Activated CD4-positive, alpha-beta memory T cell treated with anti-CD3 and anti-CD28 coated beads for 36 hours (primary cell): ENCODE measurements at regions not wholly inside any gene's neighbourhood (a gene's known extent, or its start where the extent isn't known, plus 50 kb on each side); places are given as distances from the start of the nearest gene placed in this dataset.
"Not testable (repeated sequence)": the region's sequence is repeated elsewhere in the genome, so short reads cannot be mapped to it uniquely, and the experiment has no call there.

Experiments
- CTCF ChIA-PET: fragments of 350-600 bp; sonication (Branson Sonifier 250); formaldehyde crosslinking; loops from one replicate; lab custom pipeline; 2021; ENCODE audit warnings: antibody characterized with exemption, inconsistent platforms; lab: Charles Lee
- POLR2A ChIA-PET: fragments of 350-600 bp; sonication (Branson Sonifier 250); formaldehyde crosslinking; loops from one replicate; lab custom pipeline; 2021; ENCODE audit warnings: antibody characterized with exemption; lab: Charles Lee
- DNase-seq: peaks from one replicate; pipeline ENCODE4 v3.0.0-alpha.2; 2020
- H3K27ac Mint-ChIP-seq: one replicate; pipeline ENCODE4 v1.8.0; 2021; ENCODE audit warnings: mixed read lengths
- H3K27me3 Mint-ChIP-seq: one replicate; pipeline ENCODE4 v1.8.0; 2021; ENCODE audit warnings: mixed read lengths
- H3K36me3 Mint-ChIP-seq: one replicate; pipeline ENCODE4 v1.8.0; 2021; ENCODE audit warnings: mixed read lengths
- H3K4me1 Mint-ChIP-seq: one replicate; pipeline ENCODE4 v1.8.0; 2021; ENCODE audit warnings: low read depth, mixed read lengths
- H3K4me3 Mint-ChIP-seq: one replicate; pipeline ENCODE4 v1.8.0; 2021; ENCODE audit warnings: mild to moderate bottlenecking, mixed read lengths
- H3K9me3 Mint-ChIP-seq: one replicate; pipeline ENCODE4 v1.8.0; 2021; ENCODE audit warnings: mixed read lengths
- intact Hi-C: fragments of 100-400 bp; cut with micrococcal nuclease; formaldehyde crosslinking; loops from one replicate; pipeline ENCODE4 v1.15.1; 2023

DNA sequence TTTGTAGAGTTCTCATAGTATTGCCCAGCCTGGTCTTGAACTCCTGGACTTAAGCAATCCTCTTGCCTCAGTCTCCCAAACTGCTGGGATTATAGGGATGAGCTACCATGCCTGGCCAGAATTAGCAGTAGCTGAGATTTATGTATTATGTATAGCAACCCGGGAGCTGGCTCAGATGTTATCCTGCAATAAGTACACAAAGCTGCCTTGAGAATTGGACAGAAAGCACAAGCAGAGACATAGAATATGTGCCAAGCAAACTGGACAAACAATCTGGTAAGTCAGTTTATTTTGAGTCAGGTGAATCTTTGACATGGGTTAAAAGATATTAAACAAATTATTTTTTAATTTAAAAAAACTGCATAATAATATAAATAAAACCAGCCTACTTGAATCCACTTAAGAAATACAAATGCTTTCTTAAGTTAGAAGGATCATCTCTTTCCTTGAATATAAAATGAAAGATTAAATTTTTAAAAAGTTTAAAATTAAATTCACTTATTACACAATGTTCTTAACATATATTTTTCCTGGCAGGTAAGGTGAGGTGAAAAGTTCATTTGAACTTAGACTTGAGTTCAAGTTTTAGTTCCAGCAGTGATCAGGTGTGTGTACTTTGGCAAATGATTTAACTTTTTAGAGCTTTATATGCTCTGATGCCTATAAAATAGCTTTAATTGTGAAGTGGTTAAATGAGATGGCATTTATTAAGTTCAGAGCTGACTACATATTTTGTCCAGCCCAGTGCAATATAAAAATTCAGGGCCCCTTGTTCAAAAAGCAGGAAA lies 87.8 kb upstream of the ACSL1 start:
- Mint-ChIP-seq H3K27me3 (peaks cover 18% of the 10 kb centered on the region), H3K27ac (no peak overlapping the region), H3K4me3 (no peak overlapping the region), H3K36me3 (peaks cover 5% of the 10 kb centered on the region), H3K9me3 (peaks cover 18% of the 10 kb centered on the region), H3K4me1 (no peaks in the 10 kb centered on the region)
- intact Hi-C loops = no loop called here
- ChIA-PET CTCF (interaction anchor here (0.9 kb wide), 1 partner anchor 168 kb away, joined by 3 read pairs; no protein-coding TSS in a partner anchor), POLR2A (no interaction called here)
- no peak for DNase-seq

DNA sequence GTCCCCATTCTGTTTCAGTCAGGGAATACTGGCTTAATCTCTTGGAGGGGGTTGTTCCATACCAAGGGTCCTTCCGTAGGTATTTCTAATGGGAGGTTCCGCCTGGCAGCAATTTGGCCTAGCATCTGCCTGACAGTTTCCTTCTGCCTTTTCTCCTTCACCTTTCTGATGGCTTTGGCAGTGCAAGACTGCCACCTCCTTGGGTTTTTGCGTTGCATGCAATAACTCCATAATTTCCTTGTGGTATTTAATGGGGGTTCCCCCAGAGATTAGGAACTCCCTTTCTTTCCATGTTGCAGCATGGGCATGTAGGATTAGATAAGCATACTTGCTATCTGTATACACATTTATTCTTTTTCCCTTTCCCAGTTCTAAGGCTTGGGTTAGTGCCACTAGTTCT lies 93.0 kb upstream of the ACSL1 start:
- H3K4me1 Mint-ChIP-seq, H3K36me3 Mint-ChIP-seq, H3K4me3 Mint-ChIP-seq, DNase-seq, H3K27ac Mint-ChIP-seq, CTCF ChIA-PET, intact Hi-C loops, H3K9me3 Mint-ChIP-seq, POLR2A ChIA-PET: not testable (repeated sequence)
- H3K27me3 Mint-ChIP-seq = peaks cover 16% of the 10 kb centered on the region

DNA sequence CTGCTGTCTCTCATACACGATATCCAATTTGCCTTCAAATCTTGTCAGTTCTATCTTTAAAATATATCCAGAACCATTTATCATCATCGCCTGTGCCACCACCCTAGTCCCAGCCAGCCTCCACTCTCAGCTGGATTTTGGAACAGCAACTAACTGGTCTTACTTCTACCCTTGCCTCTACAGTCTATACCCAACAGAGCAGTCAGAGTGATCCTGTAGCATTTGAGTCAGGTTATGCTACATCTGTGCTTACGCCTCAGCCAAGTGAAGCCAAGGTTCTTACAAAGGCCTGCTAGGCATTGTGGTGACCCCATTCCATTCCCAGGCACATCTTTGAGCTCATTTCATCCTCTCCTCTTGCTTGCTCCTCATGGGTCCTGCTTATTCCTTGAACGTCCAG lies 95.7 kb upstream of the ACSL1 start:
- ChIA-PET POLR2A (no interaction called here), CTCF (no interaction called here)
- no peaks in the 10 kb centered on the region for H3K9me3 Mint-ChIP-seq
- peaks cover 7% of the 10 kb centered on the region for H3K27me3 Mint-ChIP-seq
- DNase-seq = no peak
- H3K4me3 Mint-ChIP-seq = no peak overlapping the region
- H3K36me3 Mint-ChIP-seq = no peaks in the 10 kb centered on the region
- no peaks in the 10 kb centered on the region for H3K4me1 Mint-ChIP-seq
- intact Hi-C loops = no loop called here
- no peak overlapping the region for H3K27ac Mint-ChIP-seq

GRCh38 chr4:184922301-184922700 lies 96.0 kb upstream of the HELT start:
- Mint-ChIP-seq H3K27ac (no peak overlapping the region), H3K27me3 (peaks cover 1% of the 10 kb centered on the region), H3K4me3 (no peak overlapping the region), H3K9me3 (peaks cover 3% of the 10 kb centered on the region), H3K36me3 (no peaks in the 10 kb centered on the region), H3K4me1 (no peaks in the 10 kb centered on the region)
- no peak for DNase-seq
- CTCF ChIA-PET = interaction anchor here (0.5 kb wide), 1 partner anchor 11 kb away, joined by 4 read pairs; no protein-coding TSS in a partner anchor
- POLR2A ChIA-PET = no interaction called here
- intact Hi-C loops = no loop called here

DNA sequence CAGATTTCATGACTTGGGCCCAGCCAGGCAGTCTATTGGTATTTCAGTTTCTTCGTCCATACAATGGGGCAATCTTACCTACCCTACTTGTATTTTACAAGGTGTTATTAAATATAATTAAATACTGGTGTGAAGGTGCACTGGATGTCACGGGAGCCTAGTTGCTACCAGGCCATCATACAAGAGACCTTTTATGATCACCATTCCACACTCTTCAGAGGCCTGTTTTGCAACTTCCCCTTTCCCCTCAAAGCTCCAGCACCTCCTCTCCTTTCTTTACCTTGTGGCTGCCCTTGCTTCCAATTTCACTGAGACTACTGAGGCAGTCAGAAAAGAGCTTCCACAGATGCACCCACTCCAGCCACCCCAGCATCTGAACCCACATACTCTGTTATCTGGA lies 93.8 kb upstream of the HELT start:
- Mint-ChIP-seq H3K27me3 (peaks cover 1% of the 10 kb centered on the region), H3K27ac (no peak overlapping the region), H3K4me3 (no peak overlapping the region), H3K36me3 (no peaks in the 10 kb centered on the region), H3K4me1 (no peaks in the 10 kb centered on the region), H3K9me3 (peaks cover 13% of the 10 kb centered on the region)
- ChIA-PET CTCF (no interaction called here), POLR2A (no interaction called here)
- intact Hi-C loops = no loop called here
- DNase-seq = no peak

GRCh38 chr4:184929476-184929875 lies 88.8 kb upstream of the HELT start:
- Mint-ChIP-seq H3K4me3 (no peak overlapping the region), H3K36me3 (no peaks in the 10 kb centered on the region), H3K4me1 (no peaks in the 10 kb centered on the region), H3K9me3 (peaks cover 13% of the 10 kb centered on the region), H3K27me3 (no peaks in the 10 kb centered on the region), H3K27ac (no peak overlapping the region)
- ChIA-PET POLR2A (no interaction called here), CTCF (no interaction called here)
- no peak for DNase-seq
- intact Hi-C loops = no loop called here

DNA sequence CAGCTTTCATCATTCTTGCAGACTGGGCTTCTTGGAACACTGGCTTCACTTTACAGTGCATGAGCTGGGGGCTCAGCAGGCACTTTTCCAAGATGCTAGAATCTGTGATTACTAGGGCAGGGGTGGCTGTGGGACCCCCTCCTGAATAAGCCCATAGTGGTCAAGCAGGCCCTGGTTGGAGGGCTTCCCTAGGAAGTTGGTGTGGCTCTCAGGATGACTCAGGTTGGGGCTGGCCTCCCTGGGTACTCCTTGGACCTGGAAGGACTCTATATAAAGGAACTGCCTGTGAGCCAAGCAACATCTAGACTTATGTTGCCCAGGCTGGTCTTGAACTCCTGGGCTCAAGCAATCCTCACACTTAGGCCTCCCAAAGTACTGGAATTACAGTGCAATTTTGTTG lies 88.3 kb upstream of the HELT start:
- DNase-seq = no peak
- Mint-ChIP-seq H3K27me3 (no peaks in the 10 kb centered on the region), H3K9me3 (peaks cover 13% of the 10 kb centered on the region), H3K4me1 (no peaks in the 10 kb centered on the region), H3K27ac (no peak overlapping the region), H3K4me3 (no peak overlapping the region), H3K36me3 (no peaks in the 10 kb centered on the region)
- ChIA-PET POLR2A (no interaction called here), CTCF (no interaction called here)
- intact Hi-C loops = no loop called here

- Mint-ChIP-seq H3K27ac (no peak overlapping the region), H3K4me3 (no peak overlapping the region), H3K4me1 (no peaks in the 10 kb centered on the region), H3K9me3 (peaks cover 10% of the 10 kb centered on the region), H3K27me3 (peaks cover 5% of the 10 kb centered on the region), H3K36me3 (no peaks in the 10 kb centered on the region)
- POLR2A ChIA-PET = no interaction called here
- no peak for DNase-seq
- CTCF ChIA-PET = no interaction called here
- intact Hi-C loops = no loop called here
Measured at GRCh38 chr4:184932343-184932742, 85.9 kb upstream of the HELT start.

- H3K4me1 Mint-ChIP-seq = no peaks in the 10 kb centered on the region
- H3K4me3 Mint-ChIP-seq = no peak overlapping the region
- intact Hi-C loops = no loop called here
- POLR2A ChIA-PET = no interaction called here
- H3K27me3 Mint-ChIP-seq = peaks cover 5% of the 10 kb centered on the region
- CTCF ChIA-PET = interaction anchor here (0.7 kb wide), 1 partner anchor 11 kb away, joined by 4 read pairs; no protein-coding TSS in a partner anchor
- no peaks in the 10 kb centered on the region for H3K36me3 Mint-ChIP-seq
- H3K27ac Mint-ChIP-seq = no peak overlapping the region
- DNase-seq = no peak
- peaks cover 5% of the 10 kb centered on the region for H3K9me3 Mint-ChIP-seq
Measured at GRCh38 chr4:184933311-184933710, 85.0 kb upstream of the HELT start.

GRCh38 chr4:184934184-184934583 lies 84.1 kb upstream of the HELT start:
- peaks cover 6% of the 10 kb centered on the region for H3K27me3 Mint-ChIP-seq
- no peaks in the 10 kb centered on the region for H3K36me3 Mint-ChIP-seq
- no peaks in the 10 kb centered on the region for H3K9me3 Mint-ChIP-seq
- DNase-seq = no peak
- no peak overlapping the region for H3K4me3 Mint-ChIP-seq
- no peak overlapping the region for H3K27ac Mint-ChIP-seq
- ChIA-PET CTCF (interaction anchor here (0.7 kb wide), 1 partner anchor 14 kb away, joined by 3 read pairs; no protein-coding TSS in a partner anchor), POLR2A (no interaction called here)
- intact Hi-C loops = no loop called here
- H3K4me1 Mint-ChIP-seq = no peaks in the 10 kb centered on the region

DNA sequence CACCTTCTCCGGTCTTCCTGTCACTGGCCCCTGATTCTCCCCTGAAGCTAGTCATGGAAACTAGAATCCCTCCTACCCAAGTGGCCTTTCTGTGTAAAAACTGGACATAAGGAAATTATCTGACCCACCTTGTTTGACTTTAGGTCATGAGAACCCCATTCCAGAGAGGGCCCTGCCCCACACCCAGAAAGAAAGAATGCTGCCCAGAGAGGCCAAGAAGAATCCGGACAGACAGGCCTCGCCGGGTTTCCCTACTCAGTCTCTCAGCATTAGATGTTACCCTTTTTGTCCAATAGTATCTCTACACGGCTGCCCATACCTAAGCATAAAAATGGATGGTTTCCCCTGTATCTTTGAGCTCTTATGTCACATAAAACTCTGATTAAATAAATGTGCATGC lies 83.3 kb upstream of the HELT start:
- Mint-ChIP-seq H3K36me3 (no peaks in the 10 kb centered on the region), H3K27ac (no peak overlapping the region), H3K4me1 (no peaks in the 10 kb centered on the region), H3K9me3 (no peaks in the 10 kb centered on the region), H3K27me3 (peaks cover 6% of the 10 kb centered on the region), H3K4me3 (no peak overlapping the region)
- CTCF ChIA-PET = no interaction called here
- POLR2A ChIA-PET = interaction anchor here (0.6 kb wide), 1 partner anchor 714 kb away, joined by 4 read pairs; no protein-coding TSS in a partner anchor
- DNase-seq = no peak
- intact Hi-C loops = no loop called here

GRCh38 chr4:184936071-184936470 lies 82.2 kb upstream of the HELT start:
- ChIA-PET CTCF (no interaction called here), POLR2A (no interaction called here)
- no peaks in the 10 kb centered on the region for H3K36me3 Mint-ChIP-seq
- no peak for DNase-seq
- H3K9me3 Mint-ChIP-seq = no peaks in the 10 kb centered on the region
- no peak overlapping the region for H3K4me3 Mint-ChIP-seq
- intact Hi-C loops = no loop called here
- no peaks in the 10 kb centered on the region for H3K4me1 Mint-ChIP-seq
- no peak overlapping the region for H3K27ac Mint-ChIP-seq
- H3K27me3 Mint-ChIP-seq = peaks cover 6% of the 10 kb centered on the region
